Endothelial cell of umbilical vein (primary cell): ENCODE measurements at regions not wholly inside any gene's neighbourhood (a gene's known extent, or its start where the extent isn't known, plus 50 kb on each side); places are given as distances from the start of the nearest gene placed in this dataset.

Source experiments
- BruUV-seq: library from RNA; stranded (reverse); fragments of 400-500 nt; replicated peaks from 2 replicates; lab custom pipeline; 2021; lab: Mats Ljungman, UMichigan
- CTCF ChIA-PET: fragments of 300-600, 350-600 bp; sonication (Branson Sonifier 250); formaldehyde crosslinking; loops from one replicate; lab custom pipeline; 2021; ENCODE audit warnings: antibody characterized with exemption, inconsistent platforms; lab: Charles Lee
- POLR2A ChIA-PET: fragments of 300-600, 350-600 bp; sonication (Branson Sonifier 250); formaldehyde crosslinking; loops from one replicate; lab custom pipeline; 2021; ENCODE audit warnings: antibody characterized with exemption, inconsistent platforms; lab: Charles Lee
- DNase-seq: peaks from one replicate; pipeline ENCODE4 v3.0.0-alpha.2; 2011; ENCODE audit warnings: low read depth, low spot score
- FAIRE-seq: peaks from 2 replicates; lab custom pipeline; 2011; peaks lifted over from hg19 to GRCh38; lab: Jason Lieb, UNC
- H2AFZ ChIP-seq: 2 replicates; pipeline ENCODE4 v1.6.0; 2012; ENCODE audit warnings: low read depth, low read length, control low read depth, inconsistent platforms
- H3K27ac ChIP-seq: 2 replicates; pipeline ENCODE4 v1.5.1; 2011; ENCODE audit warnings: low read depth, mild to moderate bottlenecking, control low read depth, low read length, moderate library complexity; ENCODE audit not compliant: insufficient read depth
- H3K27me3 ChIP-seq, 2 experiments: 2 replicates each; pipeline versions ENCODE4 v1.6.0 to v1.6.1; 2011; ENCODE audit warnings: low read length in 2 of 2, mixed read lengths in 1 of 2; ENCODE audit not compliant: control insufficient read depth in 2 of 2, insufficient read depth in 2 of 2
- H3K36me3 ChIP-seq, 2 experiments: 2 replicates in 1 of 2; 3 replicates in 1 of 2; pipeline ENCODE4 v1.5.1; 2011; ENCODE audit warnings: low read length in 2 of 2, mild to moderate bottlenecking in 1 of 2, moderate library complexity in 1 of 2; ENCODE audit not compliant: control insufficient read depth in 2 of 2, insufficient read depth in 2 of 2; ENCODE audit errors: extremely low read depth in 1 of 2
- H3K4me1 ChIP-seq: 3 replicates; pipeline ENCODE4 v1.5.1; 2011; ENCODE audit warnings: mild to moderate bottlenecking, low read length; ENCODE audit not compliant: control insufficient read depth, insufficient read depth; ENCODE audit errors: extremely low read depth
- H3K4me2 ChIP-seq: 2 replicates; pipeline ENCODE4 v1.6.1; 2011; ENCODE audit warnings: low read length, control low read depth, mixed read lengths; ENCODE audit not compliant: insufficient read depth
- H3K4me3 ChIP-seq, 3 experiments: fragments of 200-600 bp in 1 of 3; sonication (generic), shearing (Covaris generic) in 1 of 3; replicated peaks in 1 of 3; 2 replicates each; pipeline ENCODE4 v1.5.1; 2011 to 2016; ENCODE audit warnings: control low read depth in 3 of 3, low read length in 3 of 3, mild to moderate bottlenecking in 2 of 3, inconsistent platforms in 1 of 3, low read depth in 1 of 3, moderate library complexity in 1 of 3; ENCODE audit not compliant: insufficient read depth in 1 of 3
- H3K79me2 ChIP-seq: 2 replicates; pipeline ENCODE4 v1.6.0; 2012; ENCODE audit warnings: low read length, inconsistent platforms; ENCODE audit not compliant: control insufficient read depth, insufficient read depth
- H3K9ac ChIP-seq: replicated peaks from 2 replicates; pipeline ENCODE3; 2011; ENCODE audit warnings: low read length, control low read depth; ENCODE audit not compliant: insufficient read depth; ENCODE audit errors: extremely low read depth
- H3K9me1 ChIP-seq: replicated peaks from 3 replicates; pipeline ENCODE4 v1.6.0; 2011; ENCODE audit warnings: mild to moderate bottlenecking, low read length; ENCODE audit not compliant: control insufficient read depth, insufficient read depth; ENCODE audit errors: extremely low read depth
- H3K9me3 ChIP-seq: replicated peaks from 2 replicates; pipeline ENCODE4 v1.5.1; 2012; ENCODE audit warnings: low read length, inconsistent platforms; ENCODE audit not compliant: control insufficient read depth, insufficient read depth
- H4K20me1 ChIP-seq: replicated peaks from 2 replicates; pipeline ENCODE3; 2011; ENCODE audit warnings: mild to moderate bottlenecking, low read length; ENCODE audit not compliant: control insufficient read depth, insufficient read depth; ENCODE audit errors: extremely low read depth
- CTCF ChIP-seq, 2 donors: IDR thresholded peaks; 1 replicate in 1 of 2; 2 replicates in 1 of 2; pipeline ENCODE4 v1.5.1; 2011; ENCODE audit warnings: low read length in 2 of 2, mild to moderate bottlenecking in 2 of 2, moderate library complexity in 2 of 2, control low read depth in 1 of 2, inconsistent platforms in 1 of 2, low read depth in 1 of 2; ENCODE audit not compliant: insufficient read depth in 1 of 2; ENCODE audit errors: extremely low read depth in 1 of 2
- EZH2 ChIP-seq: IDR thresholded peaks from 2 replicates; pipeline ENCODE4 v1.6.1; 2012; ENCODE audit warnings: borderline replicate concordance, low read depth, mild to moderate bottlenecking, moderate library complexity, low read length, inconsistent platforms; ENCODE audit not compliant: severe bottlenecking
- FOS ChIP-seq: IDR thresholded peaks from 2 replicates; pipeline ENCODE4 v1.6.1; 2011; ENCODE audit warnings: mild to moderate bottlenecking, low read length, moderate library complexity, borderline replicate concordance; ENCODE audit not compliant: insufficient read depth
- GATA2 ChIP-seq: IDR thresholded peaks from 2 replicates; pipeline ENCODE4 v1.7.0; 2011; ENCODE audit warnings: low read depth, mild to moderate bottlenecking, moderate library complexity, mixed read lengths, low read length; ENCODE audit not compliant: insufficient read length, insufficient read depth
- MYC ChIP-seq: IDR thresholded peaks from one replicate; pipeline ENCODE4 v1.6.1; 2011; ENCODE audit warnings: mild to moderate bottlenecking, low read depth, low read length
- POLR2A ChIP-seq: IDR thresholded peaks from 2 replicates; pipeline ENCODE4 v1.6.1; 2012; ENCODE audit warnings: low read depth, mild to moderate bottlenecking, control low read depth, low read length
- POLR2AphosphoS5 ChIP-seq: IDR thresholded peaks from 2 replicates; pipeline ENCODE4 v1.6.1; 2012; ENCODE audit warnings: low read depth, mild to moderate bottlenecking, control low read depth, low read length, moderate library complexity; ENCODE audit not compliant: insufficient read depth
- dilution Hi-C: fragments of 300-500 bp; cut with MboI; formaldehyde crosslinking; loops from one replicate; pipeline ENCODE4 v1.15.0; 2019; ENCODE audit warnings: low sequenced_read_pairs; ENCODE audit not compliant: extremely low pct_ligation_motif_present
- intact Hi-C: fragments of 100-400 bp; cut with micrococcal nuclease; formaldehyde crosslinking; loops from one replicate; pipeline ENCODE4 v1.10.0; 2022
- TF ChIP-seq, protein P1 (sequence below): IDR thresholded peaks from 2 replicates; pipeline ENCODE4 v1.6.1; 2011; ENCODE audit not compliant: insufficient read depth, insufficient read length

GRCh38 chr6:88494401-88495140, 328.4 kb upstream of the CNR1 start:
- H3K27ac ChIP-seq, result no peak overlapping the region
- intact Hi-C loops, result loop anchor here (5.0 to 10.0 kb wide), 3 partner anchors 290 to 1427 kb away; partner anchors contain the start of gene CNR1
- no peaks in the 10 kb centered on the region for H3K9me1 ChIP-seq
- H3K4me2 ChIP-seq, result no peak overlapping the region
- ChIA-PET POLR2A (no interaction called here), CTCF (interaction anchor here (1.5 to 3.8 kb wide), 3 partner anchors 10 to 565 kb away, joined by 3 to 53 read pairs (median 29); no protein-coding TSS in a partner anchor)
- H3K9me3 ChIP-seq, result no peaks in the 10 kb centered on the region
- no peak overlapping the region for H2AFZ ChIP-seq
- DNase-seq (no peak), FAIRE-seq (no peak)
- no peaks in the 10 kb centered on the region for H3K79me2 ChIP-seq
- no peaks in the 10 kb centered on the region for H3K27me3 ChIP-seq
- no peaks in the 10 kb centered on the region for H3K36me3 ChIP-seq
- dilution Hi-C loops, result no loop called here
- peaks cover 4% of the 10 kb centered on the region for H3K4me1 ChIP-seq
- no peaks in the 10 kb centered on the region for H4K20me1 ChIP-seq
- TF ChIP-seq EZH2, result no peak
- TF ChIP-seq GATA2, result no peak
- no TSS peak for BruUV-seq
- H3K9ac ChIP-seq, result no peak overlapping the region
- no peak overlapping the region for H3K4me3 ChIP-seq

- H3K9me3 ChIP-seq, result no peaks in the 10 kb centered on the region
- intact Hi-C loops, result loop anchor here (1.0 to 10.0 kb wide), 5 partner anchors 291 to 1426 kb away; partner anchors contain the start of gene CNR1
- FAIRE-seq (no peak), DNase-seq (no peak)
- no peaks in the 10 kb centered on the region for H3K79me2 ChIP-seq
- no peak overlapping the region for H2AFZ ChIP-seq
- H3K9me1 ChIP-seq, result no peaks in the 10 kb centered on the region
- H3K27ac ChIP-seq, result no peak overlapping the region
- H3K4me2 ChIP-seq, result no peak overlapping the region
- H3K36me3 ChIP-seq, result no peaks in the 10 kb centered on the region
- H3K27me3 ChIP-seq, result no peaks in the 10 kb centered on the region
- H4K20me1 ChIP-seq, result no peaks in the 10 kb centered on the region
- H3K9ac ChIP-seq, result no peak overlapping the region
- CTCF ChIA-PET, result interaction anchor here (0.8 to 3.8 kb wide), 21 partner anchors 10 to 1427 kb away, joined by 3 to 53 read pairs (median 6); no protein-coding TSS in a partner anchor
- POLR2A ChIA-PET, result no interaction called here
- dilution Hi-C loops, result no loop called here
- TF ChIP-seq POLR2AphosphoS5 (no peak), EZH2 (no peak), MYC (no peak), POLR2A (no peak), CTCF (IDR thresholded peaks at IDR 0.05; ENCODE audit: extremely low read depth in 1 of 2, insufficient read depth in 1 of 2, low read depth in 1 of 2, low read length in 2 of 2) (no peak), FOS (no peak)
- TF ChIP-seq, protein P1, sequence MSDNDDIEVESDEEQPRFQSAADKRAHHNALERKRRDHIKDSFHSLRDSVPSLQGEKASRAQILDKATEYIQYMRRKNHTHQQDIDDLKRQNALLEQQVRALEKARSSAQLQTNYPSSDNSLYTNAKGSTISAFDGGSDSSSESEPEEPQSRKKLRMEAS, result no peak
- BruUV-seq, result no TSS peak
- peaks cover 4% of the 10 kb centered on the region for H3K4me1 ChIP-seq
- H3K4me3 ChIP-seq, result no peak overlapping the region
These were observed 327.6 kb upstream of the CNR1 start for GRCh38 chr6:88493717-88494116.
